HG02678 (cell line): ENCODE measurements at regions not wholly inside any gene's neighbourhood (a gene's known extent, or its start where the extent isn't known, plus 50 kb on each side); places are given as distances from the start of the nearest gene placed in this dataset.

ENCODE experiments used
- ATAC-seq: cut with Tn5 transposase; IDR thresholded peaks from one replicate; pipeline ENCODE4 v1.9.1; 2021; ENCODE audit warnings: mild to moderate bottlenecking, moderate library complexity; ENCODE audit not compliant: unreplicated experiment

- ATAC-seq, result no peak
Observed at GRCh38 chr18:64668461-64668962, 519.6 kb upstream of the LINC00305 start.

GRCh38 chr18:64663086-64663485 is 514.2 kb upstream of the LINC00305 start:
- no peak for ATAC-seq

- ATAC-seq, result no peak
Observed at GRCh38 chr18:64659196-64659595, 510.3 kb upstream of the LINC00305 start.

GRCh38 chr18:64653068-64653467 is 504.2 kb upstream of the LINC00305 start:
- ATAC-seq, result no peak

DNA sequence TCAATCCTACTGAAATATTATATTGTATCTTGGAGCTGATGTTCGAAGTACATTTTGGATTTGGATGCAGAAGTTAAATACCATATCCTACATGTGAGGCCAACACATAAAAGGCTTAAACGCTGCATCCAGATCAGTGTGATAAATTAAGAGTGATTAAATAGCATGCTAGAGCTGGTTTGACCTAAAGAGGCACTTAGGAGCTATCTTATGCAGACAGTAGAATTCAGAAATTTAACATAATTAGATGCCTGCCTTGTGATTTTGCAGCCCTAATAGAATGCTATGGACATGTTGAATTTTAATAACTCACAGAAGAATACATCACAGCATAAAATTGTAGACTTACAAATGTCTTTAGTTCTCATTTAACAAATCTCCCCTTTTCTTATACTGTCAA is 501.2 kb upstream of the LINC00305 start:
- no peak for ATAC-seq

GRCh38 chr18:64645753-64646152 is 496.9 kb upstream of the LINC00305 start:
- no peak for ATAC-seq

DNA sequence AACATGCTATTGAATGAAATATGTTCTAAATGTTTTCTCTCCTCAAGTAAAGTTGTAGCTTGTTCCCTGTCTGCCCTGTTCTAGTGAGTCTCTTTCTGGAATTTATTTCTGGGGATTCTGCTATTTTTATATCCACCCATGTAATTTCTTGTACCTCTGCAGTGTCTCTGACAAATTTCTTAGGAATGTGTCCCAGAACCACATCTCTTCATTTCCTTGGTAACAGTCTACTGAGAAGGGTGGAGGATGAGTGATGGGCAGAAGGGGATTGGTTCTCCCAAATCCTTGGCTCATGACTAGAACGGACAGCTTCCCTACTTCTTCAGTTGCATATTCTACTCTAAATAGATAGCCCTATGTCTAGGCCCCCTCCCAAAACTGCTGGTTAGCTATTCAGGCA is 490.6 kb upstream of the LINC00305 start:
- no peak for ATAC-seq

- no peak for ATAC-seq
Observed at GRCh38 chr18:64620971-64621560, 472.2 kb upstream of the LINC00305 start.

GRCh38 chr18:64618390-64618789 is 469.5 kb upstream of the LINC00305 start:
- ATAC-seq, result no peak

DNA sequence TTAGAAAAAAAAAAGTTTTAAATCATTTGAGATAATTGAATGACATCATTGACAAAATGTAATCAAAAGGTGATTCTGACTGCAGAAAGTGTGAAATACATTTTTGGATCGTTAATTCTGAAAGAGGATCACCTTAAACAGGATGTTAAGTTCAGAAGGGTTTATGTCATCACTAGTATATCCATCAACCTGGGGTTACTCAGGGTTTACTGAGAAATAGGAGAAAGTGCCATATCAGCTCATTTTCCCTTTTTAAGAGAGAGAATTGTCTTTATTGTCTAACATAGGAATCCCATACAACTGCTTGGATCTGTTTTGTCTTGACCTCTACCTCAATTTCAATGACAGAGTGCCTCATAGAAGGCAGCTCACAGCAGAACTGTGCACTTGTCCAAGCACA is 466.1 kb upstream of the LINC00305 start:
- ATAC-seq, result no peak

GRCh38 chr18:64614446-64614845 is 465.6 kb upstream of the LINC00305 start:
- no peak for ATAC-seq

GRCh38 chr18:64592246-64592645 is 443.4 kb upstream of the LINC00305 start:
- ATAC-seq, result no peak

GRCh38 chr18:64589000-64589399 is 440.1 kb upstream of the LINC00305 start:
- ATAC-seq, result no peak

DNA sequence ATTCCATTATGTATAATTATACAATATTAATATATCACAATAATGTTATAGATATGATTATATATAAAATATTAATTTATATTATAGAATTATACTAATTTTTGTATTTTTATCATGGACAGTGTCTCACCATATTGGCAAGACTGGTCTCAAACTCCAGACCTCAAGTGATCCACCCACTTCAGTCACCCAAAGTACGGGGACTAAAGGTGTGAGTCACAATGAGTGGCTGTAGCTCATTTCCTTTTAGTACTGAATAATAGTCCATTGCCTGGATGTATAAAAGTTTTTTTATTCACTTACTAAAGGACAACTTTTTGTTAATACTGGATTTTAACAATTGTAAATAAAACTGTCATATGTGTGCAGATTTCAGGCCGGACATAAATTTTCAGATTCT is 417.6 kb upstream of the LINC00305 start:
- ATAC-seq, result no peak

DNA sequence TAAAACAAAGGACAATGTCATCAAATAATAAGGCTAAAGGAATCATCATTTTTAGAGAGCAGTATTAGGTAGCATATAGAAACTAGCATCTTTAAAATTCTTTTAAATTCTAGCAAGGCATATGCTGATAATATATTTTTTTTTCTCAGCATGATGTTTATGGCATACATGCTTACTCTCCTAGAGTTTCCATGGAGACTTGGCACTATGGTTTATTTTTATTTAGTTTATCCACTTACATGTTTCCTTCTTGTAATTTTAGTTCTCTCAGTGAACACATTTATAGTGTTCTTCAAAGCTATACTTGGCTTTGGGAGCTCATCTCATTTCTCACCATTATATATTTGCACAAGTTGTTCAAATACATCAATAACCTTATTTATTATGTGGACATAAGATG is 413.8 kb upstream of the LINC00305 start:
- no peak for ATAC-seq

GRCh38 chr18:64546451-64546850 is 397.6 kb upstream of the LINC00305 start:
- no peak for ATAC-seq

GRCh38 chr18:64539847-64540246 is 391.0 kb upstream of the LINC00305 start:
- ATAC-seq, result no peak

GRCh38 chr18:64528646-64529045 is 379.8 kb upstream of the LINC00305 start:
- ATAC-seq, result no peak

DNA sequence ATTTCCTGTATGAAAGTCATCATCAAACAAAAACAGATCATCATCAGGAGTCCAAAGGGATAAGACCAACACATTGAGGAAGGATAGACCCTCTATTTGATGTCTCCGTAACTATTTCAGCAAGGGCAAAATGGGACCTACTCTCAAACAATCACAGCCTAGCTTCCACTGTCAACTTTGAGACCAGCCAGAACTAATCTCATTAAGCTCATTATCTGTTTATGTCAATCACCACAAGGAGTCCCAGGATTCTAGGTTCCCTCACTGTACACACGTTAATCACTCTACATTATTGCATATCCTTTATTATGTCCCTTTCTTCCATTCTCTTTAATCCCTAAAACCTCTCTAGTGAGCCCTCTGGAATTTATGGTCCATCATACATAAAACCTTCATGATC is 370.3 kb upstream of the LINC00305 start:
- no peak for ATAC-seq

GRCh38 chr18:64518191-64518590 is 369.3 kb upstream of the LINC00305 start:
- ATAC-seq, result no peak

DNA sequence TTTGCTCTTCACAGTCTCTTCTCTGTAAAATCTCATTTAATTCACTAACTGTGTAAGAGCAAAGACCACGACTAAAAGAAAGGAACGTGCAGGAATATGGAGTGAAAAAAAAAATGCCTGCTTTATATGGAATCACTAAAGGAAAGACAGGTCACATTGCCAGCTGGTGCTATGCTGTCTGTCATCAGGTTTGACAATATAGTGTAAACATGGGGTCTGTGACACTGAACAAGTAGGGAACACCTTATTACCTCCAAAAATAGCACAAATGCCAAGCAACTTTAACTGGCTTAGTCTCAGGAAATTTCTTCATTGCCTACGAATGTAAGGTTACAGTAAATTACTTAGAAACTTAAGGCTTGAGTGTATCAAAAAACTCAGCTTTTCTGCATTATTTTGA is 364.5 kb upstream of the LINC00305 start:
- no peak for ATAC-seq

GRCh38 chr18:64490207-64490606 is 341.3 kb upstream of the LINC00305 start:
- ATAC-seq, result no peak

DNA sequence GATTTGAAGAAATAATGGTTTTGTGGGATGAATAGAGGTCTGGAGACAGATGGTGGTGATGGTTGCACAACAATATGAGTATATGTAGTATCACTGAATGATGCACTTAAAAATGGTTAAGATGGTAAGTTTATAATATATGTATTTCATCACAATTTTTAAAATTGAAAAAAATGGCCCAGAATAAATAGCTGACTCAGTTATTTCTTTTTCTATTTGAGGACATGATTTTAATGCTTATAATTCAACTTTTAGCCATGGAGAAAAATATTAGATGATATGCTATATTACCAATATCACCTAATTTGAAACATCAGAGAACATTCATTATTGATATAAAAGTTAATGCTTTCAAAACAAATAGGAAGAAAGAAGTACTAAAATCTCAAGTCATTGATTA is 339.8 kb upstream of the LINC00305 start:
- ATAC-seq, result no peak
